Neural cell (in vitro differentiated cells): ENCODE measurements at regions not wholly inside any gene's neighbourhood (a gene's known extent, or its start where the extent isn't known, plus 50 kb on each side); places are given as distances from the start of the nearest gene placed in this dataset.

Source experiments
- CTCF ChIP-seq: fragments of 450-650 bp; IDR thresholded peaks from 2 replicates; pipeline ENCODE4 v1.5.1; 2014; ENCODE audit warnings: antibody characterized with exemption, mild to moderate bottlenecking, moderate library complexity; ENCODE audit not compliant: poor library complexity, severe bottlenecking
- EP300 ChIP-seq: fragments of 450-650 bp; conservative IDR thresholded peaks from 2 replicates; pipeline ENCODE4 v1.6.1; 2014; ENCODE audit warnings: antibody characterized with exemption, mild to moderate bottlenecking, moderate library complexity; ENCODE audit not compliant: poor library complexity, severe bottlenecking
- EZH2 ChIP-seq: fragments of 200-600, 300-800 bp; shearing (Covaris generic), sonication (generic); IDR thresholded peaks from 2 replicates; pipeline ENCODE4 v1.6.1; 2014; ENCODE audit warnings: antibody characterized with exemption, low read length, borderline replicate concordance, mild to moderate bottlenecking; ENCODE audit not compliant: insufficient read depth, poor library complexity, severe bottlenecking
- RAD21 ChIP-seq: fragments of 450-650 bp; conservative IDR thresholded peaks from 2 replicates; pipeline ENCODE4 v1.6.1; 2014; ENCODE audit warnings: antibody characterized with exemption, mild to moderate bottlenecking, moderate library complexity
- SMC3 ChIP-seq: fragments of 450-650 bp; conservative IDR thresholded peaks from 2 replicates; pipeline ENCODE4 v1.6.1; 2014; ENCODE audit warnings: antibody characterized with exemption, mild to moderate bottlenecking, moderate library complexity; ENCODE audit not compliant: poor library complexity
- TAF1 ChIP-seq: IDR thresholded peaks from 2 replicates; pipeline ENCODE4 v1.6.1; 2012; ENCODE audit warnings: low read depth
- TF ChIP-seq, protein P1 (sequence below): IDR thresholded peaks from 2 replicates; pipeline ENCODE4 v1.6.1; 2012; ENCODE audit warnings: borderline replicate concordance

DNA sequence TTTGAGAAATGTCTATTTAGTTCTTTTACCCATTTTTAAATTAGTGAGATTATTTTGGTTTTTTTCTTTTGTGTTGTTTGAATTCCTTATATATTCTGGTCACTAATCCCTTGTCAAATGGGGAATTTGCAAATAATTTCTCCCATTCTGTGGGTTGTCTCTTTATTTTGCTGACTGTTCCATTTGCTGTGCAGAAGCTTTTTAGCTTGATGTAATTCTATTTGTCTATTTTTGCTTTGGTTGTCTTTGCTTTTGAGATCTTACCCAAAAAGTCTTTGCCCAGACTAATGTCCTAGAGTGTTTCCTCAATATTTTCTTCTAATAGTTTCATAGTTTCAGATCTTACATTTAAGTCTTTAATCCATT is 472.9 kb downstream of the TBL1XR1 start:
- TF ChIP-seq CTCF (no peak), SMC3 (no peak), EP300 (no peak), TAF1 (no peak), RAD21 (no peak), EZH2 (no peak)
- TF ChIP-seq, protein P1, sequence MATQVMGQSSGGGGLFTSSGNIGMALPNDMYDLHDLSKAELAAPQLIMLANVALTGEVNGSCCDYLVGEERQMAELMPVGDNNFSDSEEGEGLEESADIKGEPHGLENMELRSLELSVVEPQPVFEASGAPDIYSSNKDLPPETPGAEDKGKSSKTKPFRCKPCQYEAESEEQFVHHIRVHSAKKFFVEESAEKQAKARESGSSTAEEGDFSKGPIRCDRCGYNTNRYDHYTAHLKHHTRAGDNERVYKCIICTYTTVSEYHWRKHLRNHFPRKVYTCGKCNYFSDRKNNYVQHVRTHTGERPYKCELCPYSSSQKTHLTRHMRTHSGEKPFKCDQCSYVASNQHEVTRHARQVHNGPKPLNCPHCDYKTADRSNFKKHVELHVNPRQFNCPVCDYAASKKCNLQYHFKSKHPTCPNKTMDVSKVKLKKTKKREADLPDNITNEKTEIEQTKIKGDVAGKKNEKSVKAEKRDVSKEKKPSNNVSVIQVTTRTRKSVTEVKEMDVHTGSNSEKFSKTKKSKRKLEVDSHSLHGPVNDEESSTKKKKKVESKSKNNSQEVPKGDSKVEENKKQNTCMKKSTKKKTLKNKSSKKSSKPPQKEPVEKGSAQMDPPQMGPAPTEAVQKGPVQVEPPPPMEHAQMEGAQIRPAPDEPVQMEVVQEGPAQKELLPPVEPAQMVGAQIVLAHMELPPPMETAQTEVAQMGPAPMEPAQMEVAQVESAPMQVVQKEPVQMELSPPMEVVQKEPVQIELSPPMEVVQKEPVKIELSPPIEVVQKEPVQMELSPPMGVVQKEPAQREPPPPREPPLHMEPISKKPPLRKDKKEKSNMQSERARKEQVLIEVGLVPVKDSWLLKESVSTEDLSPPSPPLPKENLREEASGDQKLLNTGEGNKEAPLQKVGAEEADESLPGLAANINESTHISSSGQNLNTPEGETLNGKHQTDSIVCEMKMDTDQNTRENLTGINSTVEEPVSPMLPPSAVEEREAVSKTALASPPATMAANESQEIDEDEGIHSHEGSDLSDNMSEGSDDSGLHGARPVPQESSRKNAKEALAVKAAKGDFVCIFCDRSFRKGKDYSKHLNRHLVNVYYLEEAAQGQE: no peak
